ENCODE measurements at regions not wholly inside any gene's neighbourhood (a gene's known extent, or its start where the extent isn't known, plus 50 kb on each side); places are given as distances from the start of the nearest gene placed in this dataset.

- DNase-seq = no peak
These were observed 163.8 kb upstream of the KLF14 start for GRCh38 chr7:130897515-130898419.

DNA sequence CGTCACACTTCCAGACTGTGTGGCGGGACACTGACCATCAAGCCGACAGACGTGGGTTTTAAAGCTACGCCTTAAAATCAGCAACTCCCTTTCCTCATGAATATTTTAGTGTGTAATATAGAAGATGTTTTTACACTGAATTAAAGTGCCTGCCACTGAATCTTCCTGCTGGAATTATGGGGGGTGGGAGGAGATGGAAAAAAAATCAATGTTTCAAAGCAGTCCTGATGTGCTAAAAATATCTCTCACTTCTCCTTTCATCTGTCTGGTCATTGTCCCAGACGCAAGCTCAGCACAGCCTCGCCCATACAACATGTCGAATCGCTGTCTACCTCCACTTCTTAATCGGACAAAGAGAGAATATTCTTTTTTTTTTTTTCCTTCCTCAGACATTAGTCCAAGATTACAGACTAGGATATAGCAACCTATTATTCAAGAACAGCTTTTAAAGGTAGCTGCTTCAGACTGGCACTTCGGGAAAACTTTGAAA lies 165.1 kb upstream of the KLF14 start:
- no peak for DNase-seq

GRCh38 chr7:130899638-130900401 lies 165.8 kb upstream of the KLF14 start:
- no peak for DNase-seq

DNA sequence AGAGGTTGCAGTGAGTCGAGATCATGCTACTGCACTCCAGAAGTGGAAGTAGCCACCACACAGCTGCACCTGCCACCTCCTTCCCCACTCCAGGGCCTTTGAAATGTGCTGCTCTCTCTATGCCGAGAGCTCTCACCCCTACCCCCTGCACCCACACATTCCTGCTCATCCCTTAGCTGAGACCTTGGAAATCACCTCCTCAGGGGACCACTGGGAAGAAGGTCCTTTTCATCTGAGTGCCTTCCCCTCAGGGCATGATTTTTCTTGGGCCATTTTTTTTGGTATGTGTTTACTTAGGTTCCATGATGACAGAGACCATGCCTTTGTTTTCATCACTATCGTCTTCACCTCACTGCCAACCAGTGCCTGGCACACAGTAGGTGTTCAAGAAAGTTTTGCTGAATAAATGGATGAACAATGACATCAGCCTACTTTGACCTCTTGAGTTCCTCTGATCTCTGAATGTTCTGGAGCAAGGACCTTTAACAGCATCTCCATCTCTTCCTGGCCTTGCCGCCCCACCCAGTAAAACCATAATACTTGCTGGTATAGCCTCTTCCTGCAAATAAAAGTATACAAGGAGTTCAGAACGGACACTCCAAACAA lies 166.6 kb upstream of the KLF14 start:
- DNase-seq = no peak

DNA sequence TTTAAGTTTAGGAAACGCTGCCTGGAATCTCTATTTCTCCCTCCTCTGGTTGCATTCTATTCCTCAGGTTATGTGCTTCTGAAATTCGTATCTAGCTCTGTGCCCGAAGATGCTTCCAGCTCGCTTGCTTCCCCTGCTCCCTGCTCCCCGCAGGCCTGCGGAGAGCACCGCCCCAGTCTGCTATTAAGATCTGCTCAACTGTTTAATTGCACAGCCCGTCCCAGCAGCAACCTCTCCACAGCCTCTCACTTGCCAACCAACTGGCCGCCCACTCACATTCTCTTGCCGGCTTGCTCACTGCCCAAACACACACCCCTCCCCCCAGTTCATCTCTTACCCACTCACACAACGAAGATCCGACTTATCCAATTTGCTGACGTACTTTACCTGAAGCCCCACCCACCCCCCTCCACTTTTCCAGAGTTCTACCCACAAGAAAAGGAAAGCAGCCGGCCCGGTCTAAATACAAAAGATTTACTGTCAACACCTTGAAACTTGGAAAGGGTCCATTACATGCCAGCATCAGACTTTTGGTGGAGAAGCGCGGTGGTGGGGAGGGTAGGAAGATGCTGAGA lies 167.3 kb upstream of the KLF14 start:
- no peak for DNase-seq

DNA sequence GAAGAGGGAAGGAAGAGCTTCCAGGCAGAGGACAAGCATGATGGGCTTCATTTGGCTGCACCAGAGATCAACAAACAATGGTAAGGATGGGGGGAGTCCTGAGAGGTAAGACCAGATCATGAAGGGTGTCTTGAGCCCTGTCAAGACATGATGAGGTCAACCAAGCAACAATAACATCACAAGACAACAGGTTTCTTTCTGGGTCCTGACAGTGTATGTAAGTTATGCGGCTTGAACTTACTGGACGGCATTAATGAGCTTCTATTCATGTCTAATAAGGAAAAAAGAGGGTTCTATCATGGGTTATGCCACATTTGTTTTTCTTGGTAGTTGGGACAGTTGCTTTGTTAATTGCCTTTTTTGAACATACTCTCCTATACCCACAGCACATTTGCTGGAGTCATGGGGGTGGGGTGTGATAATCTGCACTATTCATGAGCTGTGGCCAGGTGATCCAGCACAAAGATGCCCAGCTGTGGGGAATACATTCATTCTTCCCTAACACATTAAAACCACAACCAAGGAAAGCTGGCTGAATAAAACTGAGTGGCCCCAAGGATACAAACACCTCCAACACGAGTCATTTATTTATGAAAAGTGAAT lies 168.8 kb upstream of the KLF14 start:
- DNase-seq = no peak

- DNase-seq = no peak
These were observed 169.5 kb upstream of the KLF14 start for GRCh38 chr7:130903358-130903974.

DNA sequence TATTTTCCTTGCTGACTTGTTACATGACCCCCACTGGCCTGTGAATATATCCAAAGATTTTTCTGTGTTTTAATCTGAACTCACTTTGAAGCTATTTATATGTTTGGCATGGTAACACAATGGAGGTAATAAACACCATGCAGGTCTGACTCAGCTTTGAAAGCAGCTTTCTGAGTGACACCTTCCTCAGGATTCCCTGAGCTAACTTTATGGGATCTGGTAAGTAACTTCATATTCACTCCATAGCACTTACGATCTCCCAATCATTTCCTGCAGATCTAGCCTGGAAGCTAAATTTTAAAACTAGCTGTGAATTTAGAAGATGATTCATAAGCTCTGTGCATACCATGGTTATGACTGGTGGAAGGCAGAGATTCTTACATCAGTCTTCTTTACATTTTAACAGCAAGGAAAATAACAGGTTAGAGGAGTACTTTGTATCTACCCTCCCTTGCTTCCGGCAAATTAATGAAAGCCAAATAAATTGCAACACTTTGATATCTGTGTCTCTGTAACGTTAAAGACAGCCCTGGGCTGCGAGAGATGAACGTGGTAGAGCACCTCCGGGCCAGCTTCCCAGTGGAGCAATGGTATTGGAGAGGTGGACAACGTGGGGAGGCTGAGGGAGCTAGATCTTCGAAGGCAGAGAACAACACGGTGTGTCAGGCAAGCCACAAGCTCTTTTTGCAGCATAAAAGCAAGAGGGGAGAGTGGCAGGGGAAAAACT lies 170.2 kb upstream of the KLF14 start:
- no peak for DNase-seq

- DNase-seq = no peak
These were observed 170.8 kb upstream of the KLF14 start for GRCh38 chr7:130904792-130905191.

- DNase-seq = no peak
These were observed 172.6 kb upstream of the KLF14 start for GRCh38 chr7:130906575-130906974.

DNA sequence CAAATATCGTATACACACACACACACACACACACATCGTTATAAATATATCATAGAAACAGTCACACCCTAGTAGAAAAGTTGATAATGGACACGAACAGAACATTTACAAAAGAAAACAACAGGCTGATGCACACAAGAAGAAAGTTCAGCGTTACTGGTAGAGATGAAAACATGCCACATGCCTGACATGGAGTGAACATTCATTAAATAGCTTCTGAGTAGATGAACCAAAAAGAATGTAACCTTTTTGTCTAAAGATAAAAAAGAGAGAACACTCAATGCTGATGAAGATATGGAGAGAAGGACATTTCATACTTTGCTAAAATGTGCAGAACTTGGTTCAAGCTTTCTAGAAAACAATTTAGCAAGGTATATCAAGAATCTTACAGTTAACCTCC lies 173.4 kb upstream of the KLF14 start:
- no peak for DNase-seq

DNA sequence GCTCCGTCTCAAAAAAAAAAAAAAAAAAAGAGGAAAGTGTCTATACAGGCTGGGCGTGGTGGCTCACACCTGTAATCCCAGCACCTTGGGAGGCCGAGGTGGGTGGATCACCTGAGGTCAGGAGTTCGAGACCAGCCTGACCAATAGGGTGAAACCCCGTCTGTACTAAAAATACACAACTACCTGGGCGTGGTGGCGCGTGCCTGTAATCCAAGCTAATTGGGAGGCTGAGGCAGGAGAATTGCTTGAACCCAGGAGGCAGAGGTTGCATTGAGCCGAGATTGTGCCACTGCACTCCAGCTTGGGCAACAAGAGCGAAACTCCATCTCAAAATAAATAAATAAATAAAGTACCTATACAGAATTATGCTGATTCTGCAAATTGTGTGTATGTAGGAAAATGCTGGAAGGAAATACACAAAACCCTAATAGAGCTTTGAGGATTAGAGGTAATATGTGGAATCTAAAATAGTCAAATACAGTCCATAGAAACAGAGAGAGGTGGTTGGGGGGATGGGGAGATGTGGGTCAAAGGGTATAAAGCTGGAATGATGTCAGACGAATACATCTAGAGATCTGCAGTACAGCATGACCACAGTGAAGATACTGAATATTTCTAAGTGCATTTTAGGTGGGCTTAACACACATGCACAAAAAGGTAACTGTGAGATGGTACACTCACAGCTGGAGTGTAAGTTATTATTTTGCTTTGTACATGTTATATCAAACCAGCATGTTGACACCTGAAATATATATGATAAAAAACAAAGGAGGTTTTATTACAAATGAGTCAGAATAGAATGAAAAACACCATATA lies 174.5 kb upstream of the KLF14 start:
- no peak for DNase-seq

GRCh38 chr7:130909161-130909836 lies 175.3 kb upstream of the KLF14 start:
- no peak for DNase-seq

GRCh38 chr7:130909881-130910672 lies 176.1 kb upstream of the KLF14 start:
- DNase-seq = no peak

DNA sequence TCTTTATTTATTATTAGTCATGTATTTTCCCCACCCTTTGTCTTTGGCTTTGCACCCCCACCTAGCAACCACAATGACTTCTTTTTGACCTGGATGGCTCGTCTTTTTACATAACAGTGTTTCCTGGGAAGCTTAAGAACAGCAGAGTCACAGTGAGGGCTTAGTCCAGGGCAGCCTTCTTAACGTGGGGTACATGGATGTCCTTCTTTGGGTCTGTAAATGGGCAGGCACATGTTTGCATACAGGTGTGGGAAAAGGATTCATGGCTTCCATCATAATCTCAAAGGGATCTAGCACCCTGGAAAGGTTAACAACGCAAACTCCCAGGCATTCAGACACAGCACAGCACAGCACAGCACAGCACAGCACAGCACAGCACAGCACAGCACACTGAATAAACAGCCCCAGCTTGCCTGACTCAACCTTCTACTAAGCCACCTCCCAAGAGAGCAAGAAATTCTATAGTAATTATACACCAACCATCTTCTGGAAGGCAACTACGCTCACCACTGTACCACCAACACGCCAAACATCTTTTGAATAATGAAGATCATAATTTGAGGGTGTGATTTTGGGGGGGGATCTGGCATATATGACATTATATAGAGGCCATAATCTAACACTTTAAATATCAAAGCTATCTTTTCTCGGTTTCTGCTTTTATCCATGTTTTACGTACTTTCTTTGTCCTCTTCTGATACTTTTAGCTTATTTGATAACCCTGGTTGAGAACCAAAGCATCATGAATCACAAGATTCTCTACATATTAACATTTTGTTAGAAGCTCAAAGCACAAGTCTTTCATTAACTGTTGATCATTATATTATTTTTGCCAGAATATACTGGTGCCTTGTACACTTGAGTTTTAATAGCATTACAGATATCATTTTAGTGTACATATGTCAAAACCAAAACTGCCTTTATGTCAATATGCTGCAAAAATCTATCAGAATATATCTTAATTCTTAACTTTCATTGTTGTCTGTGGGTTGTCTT lies 177.2 kb upstream of the KLF14 start:
- DNase-seq = no peak

GRCh38 chr7:130912082-130912861 lies 178.3 kb upstream of the KLF14 start:
- no peak for DNase-seq

All from SIG-M5 (cell line).